ENCODE measurements at regions not wholly inside any gene's neighbourhood (a gene's known extent, or its start where the extent isn't known, plus 50 kb on each side); places are given as distances from the start of the nearest gene placed in this dataset.
"Not testable (repeated sequence)": the region's sequence is repeated elsewhere in the genome, so short reads cannot be mapped to it uniquely, and the experiment has no call there.

- Histone ChIP-seq H3K4me3 (ENCODE audit: low read depth in 1 of 2, low read length in 2 of 2) (no peak overlapping the region), H3K9me3 (ENCODE audit: control insufficient read depth in 1 of 2, low read length in 2 of 2) (no peaks in the 10 kb centered on the region)
Measured at GRCh38 chr15:46041905-46042304, 407.1 kb downstream of the SQOR start.

GRCh38 chr15:46059921-46060594 is 425.2 kb downstream of the SQOR start:
- Histone ChIP-seq H3K36me3 (ENCODE audit: control insufficient read depth in 1 of 2, insufficient read depth in 2 of 2, low read length in 2 of 2) (no peaks in the 10 kb centered on the region), H3K9me3 (ENCODE audit: control insufficient read depth in 1 of 2, low read length in 2 of 2) (no peaks in the 10 kb centered on the region), H3K4me1 (ENCODE audit: control insufficient read depth in 1 of 2, insufficient read depth in 2 of 2, low read length in 2 of 2) (peaks cover 0 to 10% of the 10 kb centered on the region in 2 donors), H3K4me3 (ENCODE audit: low read depth in 1 of 2, low read length in 2 of 2) (no peak overlapping the region), H3K27me3 (ENCODE audit: low read depth, low read length) (no peaks in the 10 kb centered on the region), H3K27ac (ENCODE audit: low read length) (no peak overlapping the region)

More at GRCh38 chr15:46041905-46042304, 407.1 kb downstream of the SQOR start:
- Histone ChIP-seq H3K4me1 (ENCODE audit: control insufficient read depth in 1 of 2, insufficient read depth in 2 of 2, low read length in 2 of 2) (peaks cover 0 to 4% of the 10 kb centered on the region in 2 donors), H3K27me3 (ENCODE audit: low read depth, low read length) (no peaks in the 10 kb centered on the region), H3K36me3 (ENCODE audit: control insufficient read depth in 1 of 2, insufficient read depth in 2 of 2, low read length in 2 of 2) (no peaks in the 10 kb centered on the region), H3K27ac (ENCODE audit: low read length) (no peak overlapping the region)

GRCh38 chr15:46061002-46061401 is 426.2 kb downstream of the SQOR start:
- Histone ChIP-seq H3K27ac (ENCODE audit: low read length) (no peak overlapping the region), H3K36me3 (ENCODE audit: control insufficient read depth in 1 of 2, insufficient read depth in 2 of 2, low read length in 2 of 2) (no peaks in the 10 kb centered on the region), H3K9me3 (ENCODE audit: control insufficient read depth in 1 of 2, low read length in 2 of 2) (no peaks in the 10 kb centered on the region), H3K27me3 (ENCODE audit: low read depth, low read length) (no peaks in the 10 kb centered on the region), H3K4me1 (ENCODE audit: control insufficient read depth in 1 of 2, insufficient read depth in 2 of 2, low read length in 2 of 2) (peaks cover 0 to 10% of the 10 kb centered on the region in 2 donors), H3K4me3 (ENCODE audit: low read depth in 1 of 2, low read length in 2 of 2) (no peak overlapping the region)

- H3K27ac ChIP-seq (ENCODE audit: low read length): no peak overlapping the region
- H3K4me3 ChIP-seq (ENCODE audit: low read depth in 1 of 2, low read length in 2 of 2): no peak overlapping the region
- no peaks in the 10 kb centered on the region for H3K9me3 ChIP-seq (ENCODE audit: control insufficient read depth in 1 of 2, low read length in 2 of 2)
- no peaks in the 10 kb centered on the region for H3K27me3 ChIP-seq (ENCODE audit: low read depth, low read length)
- H3K4me1 ChIP-seq (ENCODE audit: control insufficient read depth in 1 of 2, insufficient read depth in 2 of 2, low read length in 2 of 2): peaks cover 0 to 8% of the 10 kb centered on the region in 2 donors
- no peaks in the 10 kb centered on the region for H3K36me3 ChIP-seq (ENCODE audit: control insufficient read depth in 1 of 2, insufficient read depth in 2 of 2, low read length in 2 of 2)
Measured at GRCh38 chr15:46077220-46077619, 442.4 kb downstream of the SQOR start.

- no peak overlapping the region for H3K27ac ChIP-seq (ENCODE audit: low read length)
- no peak overlapping the region for H3K4me3 ChIP-seq (ENCODE audit: low read depth in 1 of 2, low read length in 2 of 2)
- no peaks in the 10 kb centered on the region for H3K9me3 ChIP-seq (ENCODE audit: control insufficient read depth in 1 of 2, low read length in 2 of 2)
Measured at GRCh38 chr15:46079046-46079445, 444.2 kb downstream of the SQOR start.

DNA sequence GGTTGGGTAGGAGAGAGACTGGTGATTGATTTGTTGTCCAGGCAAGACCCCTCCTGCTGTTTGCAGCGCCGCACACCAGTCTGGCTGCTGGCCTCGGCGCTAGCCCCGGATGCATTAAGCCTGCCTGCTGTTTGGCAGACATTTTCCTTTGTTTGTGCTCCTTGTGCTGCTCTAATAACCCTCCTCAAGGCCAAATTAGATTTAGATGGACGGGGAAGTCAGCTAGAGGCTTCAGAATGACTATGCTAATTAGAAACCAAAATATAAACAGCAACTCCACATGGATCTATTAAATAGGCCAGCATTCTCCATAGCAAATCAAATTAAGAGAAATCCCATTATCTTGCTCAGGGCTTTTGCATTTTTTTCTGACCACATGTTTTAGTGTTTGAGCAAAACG is 445.2 kb downstream of the SQOR start:
- no peaks in the 10 kb centered on the region for H3K9me3 ChIP-seq (ENCODE audit: control insufficient read depth in 1 of 2, low read length in 2 of 2)
- peaks cover 0 to 8% of the 10 kb centered on the region in 2 donors for H3K4me1 ChIP-seq (ENCODE audit: control insufficient read depth in 1 of 2, insufficient read depth in 2 of 2, low read length in 2 of 2)
- no peak overlapping the region for H3K4me3 ChIP-seq (ENCODE audit: low read depth in 1 of 2, low read length in 2 of 2)
- no peaks in the 10 kb centered on the region for H3K36me3 ChIP-seq (ENCODE audit: control insufficient read depth in 1 of 2, insufficient read depth in 2 of 2, low read length in 2 of 2)
- H3K27me3 ChIP-seq (ENCODE audit: low read depth, low read length): no peaks in the 10 kb centered on the region
- no peak overlapping the region for H3K27ac ChIP-seq (ENCODE audit: low read length)

More at GRCh38 chr15:46079046-46079445, 444.2 kb downstream of the SQOR start:
- Histone ChIP-seq H3K4me1 (ENCODE audit: control insufficient read depth in 1 of 2, insufficient read depth in 2 of 2, low read length in 2 of 2) (peaks cover 0 to 8% of the 10 kb centered on the region in 2 donors), H3K27me3 (ENCODE audit: low read depth, low read length) (no peaks in the 10 kb centered on the region), H3K36me3 (ENCODE audit: control insufficient read depth in 1 of 2, insufficient read depth in 2 of 2, low read length in 2 of 2) (no peaks in the 10 kb centered on the region)

DNA sequence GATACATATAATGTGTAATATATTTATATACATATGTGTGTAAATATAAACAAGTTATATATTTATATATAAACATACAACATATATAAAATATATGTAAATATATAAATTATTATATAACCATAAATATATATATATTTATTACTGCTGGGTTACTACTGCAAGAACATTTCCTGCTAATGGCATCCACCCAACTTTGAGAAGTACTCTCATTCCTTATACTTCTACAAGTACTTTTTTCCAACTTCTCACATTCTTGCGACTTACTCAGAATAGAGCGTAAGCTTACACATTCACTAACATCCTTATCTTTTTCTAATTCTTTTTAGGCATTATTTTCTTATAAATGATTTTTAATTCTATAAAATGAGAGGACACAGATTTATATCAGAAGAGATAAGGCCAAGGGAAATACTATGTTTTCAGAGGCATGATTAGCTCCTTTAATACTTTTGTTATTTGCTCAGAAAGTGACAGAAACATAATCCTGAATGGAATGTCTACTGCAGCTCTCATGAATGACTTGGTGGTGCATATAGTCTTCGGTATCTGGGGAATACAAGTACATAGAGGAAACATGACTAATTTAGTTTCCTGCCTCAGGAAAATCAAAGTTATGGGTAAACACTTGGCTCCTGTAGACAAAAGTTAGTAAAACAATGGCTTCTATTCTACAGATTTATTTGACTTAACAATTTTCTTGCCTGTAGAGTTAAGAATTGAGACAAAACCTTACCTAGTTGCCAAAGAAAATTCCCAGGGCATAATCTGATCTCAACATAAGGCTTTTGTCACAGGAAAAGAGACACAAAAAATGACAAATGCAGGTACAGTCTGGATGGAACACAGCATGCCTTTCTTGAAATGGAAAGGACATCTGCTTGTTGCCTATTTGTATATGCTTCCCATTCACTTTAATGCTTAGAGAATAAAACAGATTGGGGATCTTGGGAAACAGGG is 453.9 kb downstream of the SQOR start:
- Histone ChIP-seq H3K9me3 (ENCODE audit: control insufficient read depth in 1 of 2, low read length in 2 of 2) (no peaks in the 10 kb centered on the region), H3K27ac (ENCODE audit: low read length) (no peak overlapping the region), H3K4me1 (ENCODE audit: control insufficient read depth in 1 of 2, insufficient read depth in 2 of 2, low read length in 2 of 2) (no peaks in the 10 kb centered on the region), H3K36me3 (ENCODE audit: control insufficient read depth in 1 of 2, insufficient read depth in 2 of 2, low read length in 2 of 2) (no peaks in the 10 kb centered on the region), H3K27me3 (ENCODE audit: low read depth, low read length) (no peaks in the 10 kb centered on the region), H3K4me3 (ENCODE audit: low read depth in 1 of 2, low read length in 2 of 2) (no peak overlapping the region)

GRCh38 chr15:46089467-46089935 is 454.7 kb downstream of the SQOR start:
- no peak overlapping the region for H3K4me3 ChIP-seq (ENCODE audit: low read depth in 1 of 2, low read length in 2 of 2)
- no peaks in the 10 kb centered on the region for H3K9me3 ChIP-seq (ENCODE audit: control insufficient read depth in 1 of 2, low read length in 2 of 2)
- H3K27ac ChIP-seq (ENCODE audit: low read length): no peak overlapping the region
- H3K27me3 ChIP-seq (ENCODE audit: low read depth, low read length): no peaks in the 10 kb centered on the region
- no peaks in the 10 kb centered on the region for H3K4me1 ChIP-seq (ENCODE audit: control insufficient read depth in 1 of 2, insufficient read depth in 2 of 2, low read length in 2 of 2)
- H3K36me3 ChIP-seq (ENCODE audit: control insufficient read depth in 1 of 2, insufficient read depth in 2 of 2, low read length in 2 of 2): no peaks in the 10 kb centered on the region

GRCh38 chr15:46091860-46092450 is 457.1 kb downstream of the SQOR start:
- Histone ChIP-seq H3K4me1 (ENCODE audit: control insufficient read depth in 1 of 2, insufficient read depth in 2 of 2, low read length in 2 of 2) (no peaks in the 10 kb centered on the region), H3K27me3 (ENCODE audit: low read depth, low read length) (no peaks in the 10 kb centered on the region), H3K4me3 (ENCODE audit: low read depth in 1 of 2, low read length in 2 of 2) (no peak overlapping the region), H3K9me3 (ENCODE audit: control insufficient read depth in 1 of 2, low read length in 2 of 2) (no peaks in the 10 kb centered on the region), H3K27ac (ENCODE audit: low read length) (no peak overlapping the region), H3K36me3 (ENCODE audit: control insufficient read depth in 1 of 2, insufficient read depth in 2 of 2, low read length in 2 of 2) (no peaks in the 10 kb centered on the region)

DNA sequence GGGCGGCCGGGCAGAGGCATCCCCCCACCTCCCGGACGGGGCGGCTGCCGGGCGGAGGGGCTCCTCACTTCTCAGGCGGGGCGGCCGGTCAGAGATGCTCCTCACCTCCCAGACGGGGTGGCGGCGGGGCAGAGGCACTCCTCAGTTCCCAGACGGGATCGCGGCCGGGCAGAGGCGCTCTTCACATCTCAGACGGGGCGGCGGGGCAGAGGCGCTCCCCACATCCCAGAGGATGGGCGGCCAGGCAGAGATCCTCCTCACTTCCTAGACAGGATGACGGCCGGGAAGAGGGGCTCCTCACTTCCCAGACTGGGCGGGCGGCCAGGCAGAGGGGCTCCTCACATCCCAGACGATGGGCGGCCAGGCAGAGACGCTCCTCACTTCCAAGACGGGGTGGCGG is 463.2 kb downstream of the SQOR start:
- H3K4me1 ChIP-seq (ENCODE audit: control insufficient read depth in 1 of 2, insufficient read depth in 2 of 2, low read length in 2 of 2); H3K9me3 ChIP-seq (ENCODE audit: control insufficient read depth in 1 of 2, low read length in 2 of 2); H3K27ac ChIP-seq (ENCODE audit: low read length); H3K4me3 ChIP-seq (ENCODE audit: low read depth in 1 of 2, low read length in 2 of 2); H3K27me3 ChIP-seq (ENCODE audit: low read depth, low read length); H3K36me3 ChIP-seq (ENCODE audit: control insufficient read depth in 1 of 2, insufficient read depth in 2 of 2, low read length in 2 of 2): not testable (repeated sequence)

DNA sequence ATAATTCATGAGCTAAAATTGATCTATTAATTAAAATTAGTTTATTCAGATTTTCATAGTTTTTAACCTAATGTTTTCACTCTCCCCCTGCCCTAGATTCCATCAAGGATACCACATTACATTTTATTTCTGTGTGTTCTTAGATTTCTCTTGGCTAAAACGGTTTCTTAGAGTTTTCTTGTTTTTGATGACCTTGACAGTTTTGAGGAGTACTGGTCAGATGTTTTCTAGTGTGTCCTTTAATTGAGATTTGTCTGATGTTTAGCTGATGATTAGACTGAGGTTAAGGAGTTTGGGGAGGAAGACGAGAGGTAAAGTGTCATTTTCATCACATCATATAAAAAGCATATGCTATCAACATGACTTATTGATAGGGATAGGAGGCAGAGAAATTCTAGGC is 475.9 kb downstream of the SQOR start:
- H3K4me1 ChIP-seq (ENCODE audit: control insufficient read depth in 1 of 2, insufficient read depth in 2 of 2, low read length in 2 of 2): no peaks in the 10 kb centered on the region
- H3K4me3 ChIP-seq (ENCODE audit: low read depth in 1 of 2, low read length in 2 of 2): no peak overlapping the region
- H3K27me3 ChIP-seq (ENCODE audit: low read depth, low read length): no peaks in the 10 kb centered on the region
- H3K27ac ChIP-seq (ENCODE audit: low read length): no peak overlapping the region
- H3K36me3 ChIP-seq (ENCODE audit: control insufficient read depth in 1 of 2, insufficient read depth in 2 of 2, low read length in 2 of 2): no peaks in the 10 kb centered on the region
- no peaks in the 10 kb centered on the region for H3K9me3 ChIP-seq (ENCODE audit: control insufficient read depth in 1 of 2, low read length in 2 of 2)

All from muscle layer of duodenum (tissue), 2 donors.